IPS-18a (cell line): ENCODE measurements at regions not wholly inside any gene's neighbourhood (a gene's known extent, or its start where the extent isn't known, plus 50 kb on each side); places are given as distances from the start of the nearest gene placed in this dataset.
"Not testable (repeated sequence)": the region's sequence is repeated elsewhere in the genome, so short reads cannot be mapped to it uniquely, and the experiment has no call there.

Experiments used
- H3K27ac ChIP-seq: one replicate; pipeline ENCODE4 v1.5.1; 2013; ENCODE audit warnings: low read length
- H3K27me3 ChIP-seq: one replicate; pipeline ENCODE4 v1.6.1; 2013; ENCODE audit warnings: mild to moderate bottlenecking, low read length; ENCODE audit not compliant: control insufficient read depth, insufficient read depth
- H3K36me3 ChIP-seq: one replicate; pipeline ENCODE4 v1.6.1; 2013; ENCODE audit warnings: low read depth, low read length; ENCODE audit not compliant: control insufficient read depth
- H3K4me1 ChIP-seq: one replicate; pipeline ENCODE4 v1.6.1; 2013; ENCODE audit warnings: low read depth, low read length; ENCODE audit not compliant: control insufficient read depth
- H3K4me3 ChIP-seq: one replicate; pipeline ENCODE4 v1.5.1; 2013; ENCODE audit warnings: low read length
- H3K9ac ChIP-seq: one replicate; pipeline ENCODE4 v1.6.1; 2013; ENCODE audit warnings: mild to moderate bottlenecking, low read length, moderate library complexity
- H3K9me3 ChIP-seq: one replicate; pipeline ENCODE4 v1.6.1; 2013; ENCODE audit warnings: low read depth, low read length; ENCODE audit not compliant: control insufficient read depth

- Histone ChIP-seq H3K4me1 (no peaks in the 10 kb centered on the region), H3K36me3 (no peaks in the 10 kb centered on the region), H3K4me3 (no peak overlapping the region), H3K9me3 (no peaks in the 10 kb centered on the region), H3K27ac (no peak overlapping the region), H3K27me3 (no peaks in the 10 kb centered on the region), H3K9ac (no peak overlapping the region)
These were observed 100.2 kb downstream of the FBXO8 start for GRCh38 chr4:174183259-174183658.

DNA sequence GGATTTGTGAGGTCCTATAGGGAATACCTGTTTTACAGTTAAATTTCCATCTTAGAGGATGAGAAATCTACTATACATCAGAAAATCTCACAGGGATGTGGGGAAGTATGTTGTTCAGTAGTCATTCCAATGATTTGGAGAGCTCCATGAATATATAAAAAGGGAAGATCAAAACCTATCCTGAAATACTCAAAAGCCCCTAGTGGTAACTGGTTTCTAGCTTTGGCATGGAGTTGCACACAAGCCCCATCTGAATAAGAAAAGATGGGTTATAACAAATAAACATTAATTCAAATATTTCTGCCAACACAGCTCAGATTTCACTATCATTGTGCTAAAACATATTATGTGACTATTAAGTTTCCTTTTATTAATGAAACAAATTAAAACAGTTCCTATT is 101.6 kb downstream of the FBXO8 start:
- no peak overlapping the region for H3K9ac ChIP-seq
- H3K27ac ChIP-seq = no peak overlapping the region
- no peaks in the 10 kb centered on the region for H3K36me3 ChIP-seq
- H3K9me3 ChIP-seq = no peaks in the 10 kb centered on the region
- no peaks in the 10 kb centered on the region for H3K4me1 ChIP-seq
- H3K4me3 ChIP-seq = no peak overlapping the region
- H3K27me3 ChIP-seq = no peaks in the 10 kb centered on the region

DNA sequence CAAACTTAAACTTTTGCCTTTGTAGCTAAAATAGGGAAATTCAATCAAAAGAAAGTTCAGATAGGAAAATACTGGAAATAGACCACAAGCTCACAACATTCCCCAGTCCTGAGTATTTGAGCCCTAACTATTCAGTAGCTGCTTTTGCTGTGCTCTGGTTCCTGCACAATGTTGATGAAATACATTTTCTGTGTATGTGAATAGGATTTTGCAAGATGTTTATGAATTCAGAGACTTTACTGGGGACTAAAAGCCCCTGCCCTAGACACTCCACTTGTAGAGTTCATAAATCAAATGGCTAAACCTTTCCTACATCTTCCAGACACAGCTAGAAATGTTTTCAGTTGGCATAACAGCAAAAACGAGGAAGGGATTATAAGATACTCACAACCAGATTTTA is 105.9 kb downstream of the FBXO8 start:
- Histone ChIP-seq H3K27me3 (no peaks in the 10 kb centered on the region), H3K27ac (no peak overlapping the region), H3K4me3 (no peak overlapping the region), H3K9me3 (no peaks in the 10 kb centered on the region), H3K4me1 (no peaks in the 10 kb centered on the region), H3K9ac (no peak overlapping the region), H3K36me3 (no peaks in the 10 kb centered on the region)

DNA sequence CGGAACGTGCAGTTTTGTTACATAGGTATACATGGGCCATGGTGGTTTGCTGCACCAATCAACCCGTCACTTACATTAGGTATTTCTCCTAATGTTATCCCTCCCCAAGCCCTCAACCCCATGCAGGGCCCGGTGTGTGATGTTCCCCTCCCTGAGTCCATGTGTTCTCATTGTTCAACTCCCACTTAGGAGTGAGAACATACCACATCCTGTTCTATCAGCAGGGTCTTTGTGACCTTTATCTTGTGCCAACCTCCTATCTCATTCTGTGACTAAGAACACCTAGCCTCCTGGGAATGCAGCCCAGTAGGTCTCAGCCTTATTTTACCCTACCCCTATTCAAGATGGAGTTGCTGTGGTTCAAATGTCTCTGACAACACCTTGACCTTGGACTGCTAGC is 107.6 kb downstream of the FBXO8 start:
- not testable (repeated sequence) for H3K4me3 ChIP-seq, H3K36me3 ChIP-seq, H3K9me3 ChIP-seq, H3K27me3 ChIP-seq, H3K27ac ChIP-seq, H3K9ac ChIP-seq, H3K4me1 ChIP-seq

DNA sequence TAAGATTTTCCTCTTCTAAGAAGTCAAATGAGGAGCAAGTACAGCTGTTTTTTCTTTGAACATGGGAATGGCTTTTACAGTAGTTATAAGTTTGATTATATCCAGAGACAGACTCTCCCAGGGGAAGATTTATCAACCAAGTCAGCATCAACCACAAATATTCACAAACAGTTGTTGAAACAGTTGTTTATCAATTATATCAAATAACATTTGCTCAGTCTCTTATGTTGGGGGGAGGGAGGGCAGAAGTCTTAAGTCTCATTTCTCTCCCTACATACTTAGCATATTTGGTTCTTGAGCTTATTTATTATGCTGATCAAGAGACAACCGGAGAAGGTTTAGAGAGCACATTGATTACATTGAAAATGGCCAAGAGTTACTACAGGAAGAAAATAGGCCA is 110.1 kb downstream of the FBXO8 start:
- Histone ChIP-seq H3K36me3 (no peaks in the 10 kb centered on the region), H3K9me3 (no peaks in the 10 kb centered on the region), H3K9ac (no peak overlapping the region), H3K4me1 (no peaks in the 10 kb centered on the region), H3K27me3 (no peaks in the 10 kb centered on the region), H3K27ac (no peak overlapping the region), H3K4me3 (no peak overlapping the region)

- H3K36me3 ChIP-seq = no peaks in the 10 kb centered on the region
- H3K9me3 ChIP-seq = no peaks in the 10 kb centered on the region
- H3K27ac ChIP-seq = no peak overlapping the region
- no peaks in the 10 kb centered on the region for H3K27me3 ChIP-seq
- no peaks in the 10 kb centered on the region for H3K4me1 ChIP-seq
- no peak overlapping the region for H3K4me3 ChIP-seq
- H3K9ac ChIP-seq = no peak overlapping the region
These were observed 111.2 kb downstream of the FBXO8 start for GRCh38 chr4:174172274-174172673.

GRCh38 chr4:174170906-174171305 is 112.6 kb downstream of the FBXO8 start:
- no peaks in the 10 kb centered on the region for H3K36me3 ChIP-seq
- no peak overlapping the region for H3K4me3 ChIP-seq
- H3K4me1 ChIP-seq = no peaks in the 10 kb centered on the region
- H3K27ac ChIP-seq = no peak overlapping the region
- no peak overlapping the region for H3K9ac ChIP-seq
- no peaks in the 10 kb centered on the region for H3K27me3 ChIP-seq
- H3K9me3 ChIP-seq = no peaks in the 10 kb centered on the region

DNA sequence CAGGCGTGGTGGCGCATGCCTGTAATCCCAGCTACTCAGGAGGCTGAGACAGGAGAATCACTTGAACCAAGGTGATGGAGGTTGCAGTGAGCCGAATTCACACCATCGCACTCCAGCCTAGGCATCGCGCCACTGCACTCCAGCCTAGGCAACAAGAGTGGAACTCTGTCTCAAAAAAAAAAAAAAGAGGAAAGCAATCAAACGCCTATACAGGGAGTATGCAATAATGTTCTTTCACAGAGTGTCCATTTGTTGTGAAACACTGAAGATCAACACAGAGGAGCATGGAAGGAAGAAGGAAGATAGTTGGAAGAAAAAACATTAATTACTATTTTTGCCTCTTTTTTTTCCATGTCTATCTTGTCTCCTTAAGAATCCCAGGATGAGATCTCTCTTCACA is 113.4 kb downstream of the FBXO8 start:
- H3K27me3 ChIP-seq = no peaks in the 10 kb centered on the region
- no peaks in the 10 kb centered on the region for H3K4me1 ChIP-seq
- H3K4me3 ChIP-seq = no peak overlapping the region
- H3K27ac ChIP-seq = no peak overlapping the region
- no peaks in the 10 kb centered on the region for H3K9me3 ChIP-seq
- H3K36me3 ChIP-seq = no peaks in the 10 kb centered on the region
- H3K9ac ChIP-seq = no peak overlapping the region

- Histone ChIP-seq H3K4me3 (no peak overlapping the region), H3K27me3 (no peaks in the 10 kb centered on the region), H3K36me3 (no peaks in the 10 kb centered on the region), H3K9ac (no peak overlapping the region), H3K9me3 (no peaks in the 10 kb centered on the region), H3K4me1 (peaks cover 6% of the 10 kb centered on the region), H3K27ac (no peak overlapping the region)
These were observed 126.3 kb downstream of the FBXO8 start for GRCh38 chr4:174157106-174157607.

DNA sequence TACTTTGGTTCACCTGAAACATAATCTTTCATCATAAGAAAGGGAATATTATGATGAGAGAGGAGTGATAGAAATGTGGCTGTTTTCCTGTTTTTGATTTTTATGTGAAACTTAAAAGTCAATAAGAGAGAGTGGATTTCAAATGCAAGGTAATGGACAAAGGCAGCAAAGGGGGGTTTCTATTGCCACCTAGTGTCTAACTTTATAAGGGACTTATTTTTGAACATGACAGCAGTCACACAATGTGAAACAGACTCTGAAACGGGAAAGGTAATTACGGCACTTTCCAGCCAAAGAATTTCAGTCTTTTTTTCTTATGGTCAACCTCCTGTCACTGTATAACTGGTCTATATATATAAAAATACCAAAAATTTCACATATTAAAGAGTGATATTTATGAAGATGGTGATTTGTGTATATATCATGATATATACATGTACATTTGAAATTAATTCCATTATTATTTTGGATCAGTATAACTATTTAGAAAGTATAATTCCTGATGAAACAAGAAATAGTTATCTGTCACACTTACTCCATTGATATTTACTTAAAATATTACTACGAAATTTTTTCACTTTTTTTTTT is 127.1 kb downstream of the FBXO8 start:
- H3K27me3 ChIP-seq = no peaks in the 10 kb centered on the region
- H3K4me3 ChIP-seq = no peak overlapping the region
- no peaks in the 10 kb centered on the region for H3K9me3 ChIP-seq
- peaks cover 6% of the 10 kb centered on the region for H3K4me1 ChIP-seq
- H3K9ac ChIP-seq = no peak overlapping the region
- no peaks in the 10 kb centered on the region for H3K36me3 ChIP-seq
- H3K27ac ChIP-seq = no peak overlapping the region

DNA sequence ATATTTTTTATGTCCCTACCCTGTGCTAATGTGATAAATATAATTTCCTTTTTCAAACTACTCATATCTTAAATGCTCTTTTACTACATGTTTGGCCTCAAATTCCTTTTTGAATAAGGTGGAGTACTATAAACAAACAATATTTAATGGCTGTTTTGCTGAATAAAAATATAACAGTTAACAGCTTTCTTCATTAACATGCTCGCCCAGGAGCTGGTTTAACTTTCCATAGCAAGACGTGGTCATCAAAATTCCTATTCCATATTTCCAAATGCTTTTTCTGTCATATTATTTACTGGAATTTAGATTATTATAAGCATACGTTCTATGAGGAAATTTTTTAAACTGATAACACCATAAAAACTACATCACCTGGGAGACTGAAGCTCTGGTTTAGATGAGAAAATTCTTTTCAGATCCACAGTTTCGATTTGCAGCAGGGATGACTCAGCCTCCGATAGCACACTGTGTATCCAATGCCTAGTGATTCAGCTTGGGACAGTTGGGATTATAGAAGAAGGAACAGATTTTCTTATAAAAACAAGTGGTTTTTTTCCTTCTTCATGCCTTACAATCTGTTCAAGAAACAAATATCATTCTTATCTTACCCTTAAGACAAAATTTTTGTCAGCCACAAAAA is 129.1 kb downstream of the FBXO8 start:
- Histone ChIP-seq H3K27ac (no peak overlapping the region), H3K9me3 (no peaks in the 10 kb centered on the region), H3K4me3 (no peak overlapping the region), H3K36me3 (no peaks in the 10 kb centered on the region), H3K9ac (no peak overlapping the region), H3K4me1 (peaks cover 6% of the 10 kb centered on the region), H3K27me3 (no peaks in the 10 kb centered on the region)
